Hepatocyte (in vitro differentiated cells): ENCODE measurements at regions not wholly inside any gene's neighbourhood (a gene's known extent, or its start where the extent isn't known, plus 50 kb on each side); places are given as distances from the start of the nearest gene placed in this dataset.

Experiments
- EZH2 ChIP-seq: fragments of 200-600 bp; sonication (generic); IDR thresholded peaks from 2 replicates; pipeline ENCODE4 v1.6.1; 2016; ENCODE audit warnings: antibody characterized with exemption, mild to moderate bottlenecking, borderline replicate concordance
- TF ChIP-seq, protein P1 (sequence below): fragments of 200-600 bp; sonication (generic); IDR thresholded peaks from 2 replicates; pipeline ENCODE4 v1.5.1; 2016; ENCODE audit warnings: antibody characterized with exemption, mild to moderate bottlenecking; ENCODE audit not compliant: poor library complexity

DNA sequence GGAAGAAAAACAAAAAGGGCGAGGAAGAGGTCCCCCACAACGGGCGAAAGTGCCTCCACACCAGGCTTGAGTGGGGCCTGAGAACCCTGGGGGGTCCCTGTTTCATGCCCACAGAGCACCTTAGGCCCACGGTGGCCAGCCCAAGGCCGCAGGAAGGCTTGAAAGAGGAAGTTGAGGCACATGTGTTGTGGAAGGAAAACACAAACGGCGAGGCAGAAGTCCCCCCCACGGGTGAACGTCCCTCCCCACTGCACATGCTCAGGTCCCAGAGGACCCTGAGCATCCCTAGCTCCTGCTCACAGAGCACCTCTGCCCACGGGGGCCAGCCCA, 371.5 kb downstream of the ALG10 start:
- TF ChIP-seq, protein P1, sequence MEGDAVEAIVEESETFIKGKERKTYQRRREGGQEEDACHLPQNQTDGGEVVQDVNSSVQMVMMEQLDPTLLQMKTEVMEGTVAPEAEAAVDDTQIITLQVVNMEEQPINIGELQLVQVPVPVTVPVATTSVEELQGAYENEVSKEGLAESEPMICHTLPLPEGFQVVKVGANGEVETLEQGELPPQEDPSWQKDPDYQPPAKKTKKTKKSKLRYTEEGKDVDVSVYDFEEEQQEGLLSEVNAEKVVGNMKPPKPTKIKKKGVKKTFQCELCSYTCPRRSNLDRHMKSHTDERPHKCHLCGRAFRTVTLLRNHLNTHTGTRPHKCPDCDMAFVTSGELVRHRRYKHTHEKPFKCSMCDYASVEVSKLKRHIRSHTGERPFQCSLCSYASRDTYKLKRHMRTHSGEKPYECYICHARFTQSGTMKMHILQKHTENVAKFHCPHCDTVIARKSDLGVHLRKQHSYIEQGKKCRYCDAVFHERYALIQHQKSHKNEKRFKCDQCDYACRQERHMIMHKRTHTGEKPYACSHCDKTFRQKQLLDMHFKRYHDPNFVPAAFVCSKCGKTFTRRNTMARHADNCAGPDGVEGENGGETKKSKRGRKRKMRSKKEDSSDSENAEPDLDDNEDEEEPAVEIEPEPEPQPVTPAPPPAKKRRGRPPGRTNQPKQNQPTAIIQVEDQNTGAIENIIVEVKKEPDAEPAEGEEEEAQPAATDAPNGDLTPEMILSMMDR = no peak
- TF ChIP-seq EZH2 = no peak
